A673 (cell line): ENCODE measurements at regions not wholly inside any gene's neighbourhood (a gene's known extent, or its start where the extent isn't known, plus 50 kb on each side); places are given as distances from the start of the nearest gene placed in this dataset.

Experiments used
- BruUV-seq: library from RNA; stranded (reverse); fragments of 400-500 nt; replicated peaks from 2 replicates; lab custom pipeline; 2021; lab: Mats Ljungman, UMichigan
- CTCF ChIA-PET: fragments of 300-600 bp; sonication (Branson Sonifier 250); formaldehyde crosslinking; loops from one replicate; lab custom pipeline; 2022; ENCODE audit warnings: antibody characterized with exemption; lab: Charles Lee
- POLR2A ChIA-PET: fragments of 300-600 bp; sonication (Branson Sonifier 250); formaldehyde crosslinking; loops from one replicate; lab custom pipeline; 2022; ENCODE audit warnings: antibody characterized with exemption; ENCODE audit not compliant: low non-redundant PET; lab: Charles Lee
- DNase-seq: peaks from one replicate; pipeline ENCODE4 v3.0.0-alpha.2; 2015; ENCODE audit warnings: low spot score
- H3K27ac ChIP-seq: fragments of 200-600 bp; sonication (generic); 2 replicates; pipeline ENCODE4 v1.5.1; 2016; ENCODE audit warnings: mixed run types, low read depth, mild to moderate bottlenecking, mixed read lengths, antibody characterized with exemption, low read length; ENCODE audit not compliant: poor library complexity, severe bottlenecking
- H3K27me3 ChIP-seq: fragments of 200-600 bp; sonication (generic); replicated peaks from 2 replicates; pipeline ENCODE4 v1.6.1; 2017; ENCODE audit warnings: mixed run types, low read depth, mild to moderate bottlenecking, mixed read lengths, antibody characterized with exemption, low read length; ENCODE audit not compliant: insufficient read depth, poor library complexity
- H3K36me3 ChIP-seq: fragments of 200-600 bp; sonication (generic); 2 replicates; pipeline ENCODE4 v1.6.1; 2016; ENCODE audit warnings: mixed run types, mild to moderate bottlenecking, mixed read lengths, antibody characterized with exemption, low read length; ENCODE audit not compliant: insufficient read depth, poor library complexity, severe bottlenecking
- H3K4me1 ChIP-seq: fragments of 200-600 bp; sonication (generic); 2 replicates; pipeline ENCODE4 v1.6.1; 2017; ENCODE audit warnings: mixed run types, mild to moderate bottlenecking, mixed read lengths, antibody characterized with exemption, low read length; ENCODE audit not compliant: insufficient read depth, poor library complexity, severe bottlenecking
- H3K4me3 ChIP-seq: fragments of 200-600 bp; sonication (generic); 2 replicates; pipeline ENCODE4 v1.5.1; 2016; ENCODE audit warnings: low read depth, mixed run types, mild to moderate bottlenecking, mixed read lengths, low read length; ENCODE audit not compliant: poor library complexity, severe bottlenecking
- H3K9me3 ChIP-seq: fragments of 200-600 bp; sonication (generic); 2 replicates; pipeline ENCODE4 v1.6.1; 2016; ENCODE audit warnings: mixed run types, low read depth, mild to moderate bottlenecking, mixed read lengths, antibody characterized with exemption, low read length; ENCODE audit not compliant: poor library complexity, severe bottlenecking
- EZH2 ChIP-seq: fragments of 200-600 bp; sonication (generic); IDR thresholded peaks from 2 replicates; pipeline ENCODE4 v1.6.1; 2017; ENCODE audit warnings: borderline replicate concordance, low read depth, mild to moderate bottlenecking, mixed read lengths, antibody characterized with exemption, low read length; ENCODE audit not compliant: poor library complexity, severe bottlenecking
- intact Hi-C: fragments of 100-400 bp; cut with micrococcal nuclease; formaldehyde crosslinking; loops from one replicate; pipeline ENCODE4 v1.10.0; 2022; ENCODE audit not compliant: unreplicated experiment
- TF ChIP-seq, protein P1 (sequence below): fragments of 300-800, 200-600 bp; sonication (generic); conservative IDR thresholded peaks from 2 replicates; pipeline ENCODE4 v1.5.1; 2017; ENCODE audit warnings: low read depth, mild to moderate bottlenecking, antibody characterized with exemption, low read length, moderate library complexity, mixed read lengths

DNA sequence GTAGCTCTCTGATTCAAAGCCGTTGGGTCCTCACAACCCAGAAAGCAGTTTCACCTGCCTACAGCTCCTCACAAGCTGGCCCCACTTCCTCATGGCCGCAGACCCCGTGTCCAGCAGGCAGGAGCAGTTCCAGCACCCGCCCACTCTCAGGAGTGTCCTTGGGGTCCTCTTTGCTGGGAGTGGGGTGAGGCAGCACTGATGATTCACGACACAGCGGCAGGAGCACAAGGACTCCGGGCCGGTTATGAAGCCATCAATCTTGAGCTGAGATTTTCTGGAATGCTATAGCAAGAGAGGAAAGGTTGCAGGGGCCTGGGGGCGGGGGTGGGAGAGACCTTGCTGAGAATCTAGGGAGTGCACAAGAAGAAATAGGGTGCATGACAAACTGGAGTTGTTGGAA, 311.2 kb downstream of the NXPE2 start:
- Histone ChIP-seq H3K4me1 (no peaks in the 10 kb centered on the region), H3K27ac (no peak overlapping the region), H3K4me3 (no peak overlapping the region), H3K9me3 (no peaks in the 10 kb centered on the region), H3K27me3 (peaks cover 5% of the 10 kb centered on the region), H3K36me3 (no peaks in the 10 kb centered on the region)
- CTCF ChIA-PET, result no interaction called here
- intact Hi-C loops, result no loop called here
- POLR2A ChIA-PET, result no interaction called here
- DNase-seq, result no peak
- TF ChIP-seq, protein P1, sequence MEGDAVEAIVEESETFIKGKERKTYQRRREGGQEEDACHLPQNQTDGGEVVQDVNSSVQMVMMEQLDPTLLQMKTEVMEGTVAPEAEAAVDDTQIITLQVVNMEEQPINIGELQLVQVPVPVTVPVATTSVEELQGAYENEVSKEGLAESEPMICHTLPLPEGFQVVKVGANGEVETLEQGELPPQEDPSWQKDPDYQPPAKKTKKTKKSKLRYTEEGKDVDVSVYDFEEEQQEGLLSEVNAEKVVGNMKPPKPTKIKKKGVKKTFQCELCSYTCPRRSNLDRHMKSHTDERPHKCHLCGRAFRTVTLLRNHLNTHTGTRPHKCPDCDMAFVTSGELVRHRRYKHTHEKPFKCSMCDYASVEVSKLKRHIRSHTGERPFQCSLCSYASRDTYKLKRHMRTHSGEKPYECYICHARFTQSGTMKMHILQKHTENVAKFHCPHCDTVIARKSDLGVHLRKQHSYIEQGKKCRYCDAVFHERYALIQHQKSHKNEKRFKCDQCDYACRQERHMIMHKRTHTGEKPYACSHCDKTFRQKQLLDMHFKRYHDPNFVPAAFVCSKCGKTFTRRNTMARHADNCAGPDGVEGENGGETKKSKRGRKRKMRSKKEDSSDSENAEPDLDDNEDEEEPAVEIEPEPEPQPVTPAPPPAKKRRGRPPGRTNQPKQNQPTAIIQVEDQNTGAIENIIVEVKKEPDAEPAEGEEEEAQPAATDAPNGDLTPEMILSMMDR, result no peak
- TF ChIP-seq EZH2, result no peak
- BruUV-seq, result no TSS peak

DNA sequence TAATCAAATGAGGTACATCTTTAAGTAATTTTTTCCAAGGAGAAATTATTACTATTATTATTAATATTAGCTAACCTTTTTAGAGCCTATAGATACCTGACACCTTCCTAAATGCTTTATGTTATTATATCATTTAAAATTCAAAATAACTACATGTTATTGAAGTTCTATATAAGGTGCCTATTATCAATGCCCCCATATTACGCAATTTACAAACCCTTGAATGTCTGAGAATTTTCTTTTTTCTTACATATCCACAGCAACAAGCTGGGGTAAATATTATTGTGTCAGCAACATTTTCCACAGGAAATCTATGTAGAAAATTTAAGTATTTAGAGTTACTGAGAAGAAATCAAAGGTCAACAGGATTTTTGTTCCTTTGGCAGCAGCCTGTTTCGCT, 327.3 kb downstream of the NXPE2 start:
- ChIA-PET CTCF (no interaction called here), POLR2A (no interaction called here)
- Histone ChIP-seq H3K9me3 (no peaks in the 10 kb centered on the region), H3K36me3 (no peaks in the 10 kb centered on the region), H3K4me3 (no peak overlapping the region), H3K27ac (no peak overlapping the region), H3K4me1 (no peaks in the 10 kb centered on the region), H3K27me3 (no peaks in the 10 kb centered on the region)
- intact Hi-C loops, result no loop called here
- BruUV-seq, result no TSS peak
- DNase-seq, result no peak
- TF ChIP-seq, protein P1, result no peak
- no peak for TF ChIP-seq EZH2

DNA sequence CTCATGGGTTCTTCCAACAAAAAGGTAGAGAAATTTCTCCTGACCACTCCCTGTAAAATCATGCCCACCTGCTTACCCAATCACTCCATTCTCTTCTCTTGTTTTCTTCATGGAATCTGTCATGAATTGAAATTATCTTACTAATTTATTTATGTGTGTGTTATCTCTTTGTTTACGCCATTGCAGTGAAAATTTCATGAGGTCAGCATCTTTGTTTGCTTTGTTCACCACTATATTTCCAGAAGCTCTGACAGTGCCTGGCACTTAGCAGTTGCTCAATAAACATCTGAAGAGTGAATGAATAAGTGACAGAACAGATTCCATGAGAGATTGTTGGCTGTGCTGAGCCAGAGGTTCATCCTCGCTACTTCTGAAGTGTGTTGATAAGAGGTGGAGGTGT, 329.5 kb downstream of the NXPE2 start:
- Histone ChIP-seq H3K36me3 (no peaks in the 10 kb centered on the region), H3K9me3 (no peaks in the 10 kb centered on the region), H3K27ac (no peak overlapping the region), H3K4me1 (no peaks in the 10 kb centered on the region), H3K27me3 (no peaks in the 10 kb centered on the region), H3K4me3 (no peak overlapping the region)
- ChIA-PET POLR2A (no interaction called here), CTCF (no interaction called here)
- BruUV-seq, result no TSS peak
- TF ChIP-seq, protein P1, result no peak
- TF ChIP-seq EZH2, result no peak
- no peak for DNase-seq
- intact Hi-C loops, result no loop called here
